Hepatocyte (in vitro differentiated cells): ENCODE measurements at regions not wholly inside any gene's neighbourhood (a gene's known extent, or its start where the extent isn't known, plus 50 kb on each side); places are given as distances from the start of the nearest gene placed in this dataset.
A peak's percentile ranks its signal among the peaks of the same experiment; 100 is the strongest.
"Not testable (repeated sequence)": the region's sequence is repeated elsewhere in the genome, so short reads cannot be mapped to it uniquely, and the experiment has no call there.

Experiments
- DNase-seq: peaks from one replicate; pipeline ENCODE4 v3.0.0-alpha.2; 2016; ENCODE audit warnings: low spot score
- H2AFZ ChIP-seq: fragments of 200-600 bp; sonication (generic); 2 replicates; pipeline ENCODE4 v1.6.0; 2016; ENCODE audit warnings: antibody characterized with exemption, mild to moderate bottlenecking
- H3K27ac ChIP-seq: fragments of 200-600 bp; sonication (generic); 2 replicates; pipeline ENCODE4 v1.5.1; 2016; ENCODE audit warnings: mild to moderate bottlenecking
- H3K27me3 ChIP-seq: fragments of 200-600 bp; sonication (generic); 2 replicates; pipeline ENCODE4 v1.6.1; 2016
- H3K36me3 ChIP-seq: fragments of 200-600 bp; sonication (generic); replicated peaks from 2 replicates; pipeline ENCODE4 v1.5.1; 2016; ENCODE audit warnings: low read depth; ENCODE audit not compliant: insufficient read depth
- H3K4me1 ChIP-seq: fragments of 200-600 bp; sonication (generic); 2 replicates; pipeline ENCODE4 v1.5.1; 2016; ENCODE audit warnings: mild to moderate bottlenecking, moderate library complexity; ENCODE audit not compliant: insufficient read depth
- H3K4me2 ChIP-seq: fragments of 200-600 bp; sonication (generic); 2 replicates; pipeline ENCODE4 v1.6.0; 2016
- H3K4me3 ChIP-seq: fragments of 200-600 bp; sonication (generic); 2 replicates; pipeline ENCODE4 v1.5.1; 2016; ENCODE audit warnings: mild to moderate bottlenecking
- H3K79me2 ChIP-seq: fragments of 200-600 bp; sonication (generic); 2 replicates; pipeline ENCODE4 v1.6.0; 2017; ENCODE audit warnings: mild to moderate bottlenecking
- H3K9me2 ChIP-seq: fragments of 200-600 bp; sonication (generic); replicated peaks from 2 replicates; pipeline ENCODE4 v1.6.0; 2017; ENCODE audit warnings: mild to moderate bottlenecking; ENCODE audit not compliant: insufficient read depth
- H3K9me3 ChIP-seq: fragments of 200-600 bp; sonication (generic); 2 replicates; pipeline ENCODE4 v1.5.1; 2016; ENCODE audit warnings: low read depth, mild to moderate bottlenecking
- H4K20me1 ChIP-seq: fragments of 200-600 bp; sonication (generic); 2 replicates; pipeline ENCODE4 v1.6.0; 2016; ENCODE audit warnings: mild to moderate bottlenecking; ENCODE audit not compliant: insufficient read depth, poor library complexity, severe bottlenecking
- CTCF ChIP-seq: fragments of 200-600 bp; sonication (generic); IDR thresholded peaks from 2 replicates; pipeline ENCODE4 v1.5.1; 2016; ENCODE audit warnings: antibody characterized with exemption, mild to moderate bottlenecking; ENCODE audit not compliant: poor library complexity
- EZH2 ChIP-seq: fragments of 200-600 bp; sonication (generic); IDR thresholded peaks from 2 replicates; pipeline ENCODE4 v1.6.1; 2016; ENCODE audit warnings: antibody characterized with exemption, mild to moderate bottlenecking, borderline replicate concordance
- EZH2phosphoT487 ChIP-seq: fragments of 200-600 bp; sonication (generic); IDR thresholded peaks from one replicate; pipeline ENCODE4 v1.6.1; 2018; ENCODE audit warnings: antibody characterized with exemption, mild to moderate bottlenecking, low read depth, moderate library complexity; ENCODE audit not compliant: unreplicated experiment, severe bottlenecking
- WGBS: methylation state at CpG from one replicate; pipeline ENCODE4 v1.1.6; 2016; ENCODE audit warnings: low lambda C conversion rate; ENCODE audit errors: missing lambda C conversion rate; 5-methylcytosine and 5-hydroxymethylcytosine counted together

DNA sequence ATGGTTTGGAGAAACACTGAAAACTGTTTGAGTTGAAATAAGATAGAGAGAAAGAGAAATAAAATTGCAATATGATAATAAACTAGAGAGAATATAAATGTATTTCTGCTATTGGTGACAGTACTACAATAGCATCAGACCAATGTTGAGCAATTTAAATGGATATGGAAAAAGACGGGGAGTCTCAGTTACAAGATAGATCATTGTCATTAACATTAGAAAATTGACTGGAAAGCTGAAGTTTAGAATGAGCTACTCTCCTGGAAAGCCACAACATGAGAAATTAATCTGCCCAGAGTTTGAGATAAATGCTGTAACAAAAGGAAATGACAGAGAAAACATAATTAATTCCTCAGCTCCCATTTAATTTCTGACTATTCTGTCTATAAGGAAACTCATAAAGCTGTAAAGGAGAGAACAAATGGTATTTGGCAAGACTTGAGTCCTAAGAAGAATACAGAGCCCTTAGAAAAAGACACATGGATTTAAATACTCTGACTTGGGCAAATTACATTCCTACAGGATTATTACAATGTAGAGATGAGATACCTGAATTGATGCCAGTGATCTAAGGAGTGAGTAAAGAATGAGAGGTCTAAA is 624.5 kb upstream of the CHD1 start:
- 80% methylated on average over 1 of the region's 1 CpG for WGBS
- no peaks in the 10 kb centered on the region for H3K9me2 ChIP-seq
- TF ChIP-seq EZH2 = no peak
- TF ChIP-seq CTCF = no peak
- H3K4me3 ChIP-seq = no peak overlapping the region
- no peaks in the 10 kb centered on the region for H3K27me3 ChIP-seq
- no peaks in the 10 kb centered on the region for H3K4me1 ChIP-seq
- no peaks in the 10 kb centered on the region for H3K36me3 ChIP-seq
- no peak overlapping the region for H3K4me2 ChIP-seq
- H4K20me1 ChIP-seq = no peaks in the 10 kb centered on the region
- no peaks in the 10 kb centered on the region for H3K9me3 ChIP-seq
- no peak for DNase-seq
- no peak overlapping the region for H3K27ac ChIP-seq
- H2AFZ ChIP-seq = no peak overlapping the region
- no peaks in the 10 kb centered on the region for H3K79me2 ChIP-seq

DNA sequence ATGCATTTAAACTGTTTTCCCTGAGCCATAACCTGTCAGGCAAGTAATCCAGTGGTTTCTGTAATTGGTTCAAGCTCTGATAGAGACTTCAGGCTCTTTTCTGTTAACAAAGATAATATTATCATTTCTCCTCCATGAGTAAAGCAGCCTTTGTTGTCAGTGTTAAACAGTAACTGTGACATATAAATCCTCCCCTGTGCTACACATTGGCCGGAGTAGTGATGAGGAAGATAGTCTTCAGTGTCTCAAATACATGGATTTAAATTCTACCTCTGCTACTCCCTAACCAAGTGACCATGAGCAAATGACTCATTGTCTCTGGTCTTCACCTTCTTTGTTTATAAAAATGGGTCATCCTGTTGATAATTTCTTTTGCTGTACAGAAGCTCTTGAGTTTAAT is 615.5 kb upstream of the CHD1 start:
- Histone ChIP-seq H3K9me3 (no peaks in the 10 kb centered on the region), H2AFZ (peak overlapping the region; percentile 22), H3K4me1 (peaks cover 10% of the 10 kb centered on the region), H3K79me2 (no peaks in the 10 kb centered on the region), H3K27me3 (no peaks in the 10 kb centered on the region), H3K4me2 (peak overlapping the region; percentile 1), H3K4me3 (no peak overlapping the region), H3K9me2 (no peaks in the 10 kb centered on the region), H4K20me1 (no peaks in the 10 kb centered on the region), H3K27ac (no peak overlapping the region), H3K36me3 (no peaks in the 10 kb centered on the region)
- no peak for DNase-seq
- 41% methylated on average over 1 of the region's 1 CpG for WGBS
- TF ChIP-seq EZH2phosphoT487 (no peak), EZH2 (no peak), CTCF (no peak)

DNA sequence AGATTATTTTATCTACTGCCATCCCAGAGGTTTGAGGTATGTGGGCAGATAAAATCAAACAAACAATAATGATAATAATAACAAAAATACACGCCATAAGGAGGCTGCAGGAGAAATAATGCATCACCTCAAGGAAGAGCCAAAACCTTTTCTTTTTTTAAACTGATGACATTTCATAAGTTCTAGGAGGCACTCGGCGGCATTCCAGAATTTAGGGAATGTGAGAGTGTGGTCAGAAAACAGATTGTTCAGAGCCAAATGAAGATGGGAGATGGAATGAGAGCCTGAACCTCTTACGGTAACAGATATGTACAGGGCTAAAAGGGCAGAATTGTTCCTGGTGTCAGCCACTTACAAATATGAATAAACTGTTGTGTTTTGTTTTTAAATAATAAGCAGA is 615.0 kb upstream of the CHD1 start:
- Histone ChIP-seq H3K9me3 (no peaks in the 10 kb centered on the region), H3K4me1 (peaks cover 10% of the 10 kb centered on the region), H3K4me2 (peak overlapping the region; percentile 1), H3K27me3 (no peaks in the 10 kb centered on the region), H3K36me3 (no peaks in the 10 kb centered on the region), H4K20me1 (no peaks in the 10 kb centered on the region), H3K27ac (no peak overlapping the region), H3K79me2 (no peaks in the 10 kb centered on the region), H3K4me3 (no peak overlapping the region), H3K9me2 (no peaks in the 10 kb centered on the region), H2AFZ (peak overlapping the region; percentile 22)
- TF ChIP-seq EZH2 (no peak), CTCF (no peak), EZH2phosphoT487 (no peak)
- 51% methylated on average over 4 of the region's 4 CpGs for WGBS
- no peak for DNase-seq

- not testable (repeated sequence) for H4K20me1 ChIP-seq, H3K4me3 ChIP-seq, H3K9me2 ChIP-seq, DNase-seq, H3K4me2 ChIP-seq, H3K27ac ChIP-seq, H3K79me2 ChIP-seq, H3K36me3 ChIP-seq, H3K9me3 ChIP-seq, H3K27me3 ChIP-seq, H2AFZ ChIP-seq, H3K4me1 ChIP-seq
- WGBS = 100% methylated on average over 8 of the region's 13 CpGs
Observed at GRCh38 chr5:99534241-99534640, 605.4 kb upstream of the CHD1 start.

- H3K4me3 ChIP-seq, H3K4me2 ChIP-seq, H3K79me2 ChIP-seq, DNase-seq, H3K36me3 ChIP-seq, H3K27ac ChIP-seq, H3K9me3 ChIP-seq, H3K9me2 ChIP-seq, H4K20me1 ChIP-seq, H3K4me1 ChIP-seq, H3K27me3 ChIP-seq, H2AFZ ChIP-seq: not testable (repeated sequence)
- 95% methylated on average over 1 of the region's 1 CpG for WGBS
Observed at GRCh38 chr5:99521666-99522065, 592.9 kb upstream of the CHD1 start.

- not testable (repeated sequence) for H4K20me1 ChIP-seq, H3K9me2 ChIP-seq, H3K4me2 ChIP-seq, H3K4me3 ChIP-seq, H3K79me2 ChIP-seq, H3K4me1 ChIP-seq, H3K27ac ChIP-seq, H3K36me3 ChIP-seq, H3K27me3 ChIP-seq, DNase-seq, H2AFZ ChIP-seq, H3K9me3 ChIP-seq
- WGBS = 42% methylated on average over 5 of the region's 6 CpGs
Observed at GRCh38 chr5:99515864-99516490, 587.2 kb upstream of the CHD1 start.
